MCF 10A (cell line): ENCODE measurements at regions not wholly inside any gene's neighbourhood (a gene's known extent, or its start where the extent isn't known, plus 50 kb on each side); places are given as distances from the start of the nearest gene placed in this dataset.

Experiments
- BruUV-seq: library from RNA; stranded (reverse); fragments of 400-500 nt; replicated peaks from 2 replicates; lab custom pipeline; 2021; lab: Mats Ljungman, UMichigan
- CTCF ChIA-PET: fragments of 300-600 bp; sonication (Branson Sonifier 250); formaldehyde crosslinking; extraction: SDS; loops from one replicate; lab custom pipeline; 2021; ENCODE audit warnings: antibody characterized with exemption, inconsistent platforms; lab: Yijun Ruan, JAX
- POLR2A ChIA-PET: fragments of 300-600, 350-650 bp; sonication (Branson Sonifier 250); formaldehyde crosslinking; extraction: SDS; loops from one replicate; lab custom pipeline; 2020; ENCODE audit warnings: antibody characterized with exemption, inconsistent platforms; lab: Yijun Ruan, JAX
- DNase-seq: peaks from one replicate; pipeline ENCODE4 v3.0.0-alpha.2; 2018; ENCODE audit not compliant: unreplicated experiment
- H3K27ac Mint-ChIP-seq: one replicate; pipeline ENCODE4 v1.8.0; 2022; ENCODE audit warnings: mild to moderate bottlenecking, low read depth, mixed read lengths; ENCODE audit not compliant: unreplicated experiment
- H3K27me3 Mint-ChIP-seq: one replicate; pipeline ENCODE4 v1.8.0; 2022; ENCODE audit warnings: mixed read lengths; ENCODE audit not compliant: insufficient read depth, unreplicated experiment
- H3K36me3 Mint-ChIP-seq: one replicate; pipeline ENCODE4 v1.8.0; 2022; ENCODE audit warnings: mild to moderate bottlenecking, moderate library complexity, mixed read lengths; ENCODE audit not compliant: insufficient read depth, unreplicated experiment
- H3K4me1 Mint-ChIP-seq: one replicate; pipeline ENCODE4 v1.8.0; 2022; ENCODE audit warnings: mixed read lengths; ENCODE audit not compliant: insufficient read depth, unreplicated experiment
- H3K4me3 Mint-ChIP-seq: one replicate; pipeline ENCODE4 v1.8.0; 2022; ENCODE audit warnings: mild to moderate bottlenecking, moderate library complexity, mixed read lengths; ENCODE audit not compliant: unreplicated experiment
- H3K9me3 Mint-ChIP-seq: one replicate; pipeline ENCODE4 v1.8.0; 2022; ENCODE audit warnings: mixed read lengths; ENCODE audit not compliant: unreplicated experiment
- intact Hi-C: fragments of 100-400 bp; cut with micrococcal nuclease; formaldehyde crosslinking; loops from 2 replicates; pipeline ENCODE4 v1.14.1; 2022
- TF ChIP-seq, protein P1 (sequence below): fragments of 200-600 bp; IDR thresholded peaks from one replicate; pipeline ENCODE4 v1.8.0; 2022; ENCODE audit warnings: antibody characterized with exemption, mild to moderate bottlenecking; ENCODE audit not compliant: unreplicated experiment

DNA sequence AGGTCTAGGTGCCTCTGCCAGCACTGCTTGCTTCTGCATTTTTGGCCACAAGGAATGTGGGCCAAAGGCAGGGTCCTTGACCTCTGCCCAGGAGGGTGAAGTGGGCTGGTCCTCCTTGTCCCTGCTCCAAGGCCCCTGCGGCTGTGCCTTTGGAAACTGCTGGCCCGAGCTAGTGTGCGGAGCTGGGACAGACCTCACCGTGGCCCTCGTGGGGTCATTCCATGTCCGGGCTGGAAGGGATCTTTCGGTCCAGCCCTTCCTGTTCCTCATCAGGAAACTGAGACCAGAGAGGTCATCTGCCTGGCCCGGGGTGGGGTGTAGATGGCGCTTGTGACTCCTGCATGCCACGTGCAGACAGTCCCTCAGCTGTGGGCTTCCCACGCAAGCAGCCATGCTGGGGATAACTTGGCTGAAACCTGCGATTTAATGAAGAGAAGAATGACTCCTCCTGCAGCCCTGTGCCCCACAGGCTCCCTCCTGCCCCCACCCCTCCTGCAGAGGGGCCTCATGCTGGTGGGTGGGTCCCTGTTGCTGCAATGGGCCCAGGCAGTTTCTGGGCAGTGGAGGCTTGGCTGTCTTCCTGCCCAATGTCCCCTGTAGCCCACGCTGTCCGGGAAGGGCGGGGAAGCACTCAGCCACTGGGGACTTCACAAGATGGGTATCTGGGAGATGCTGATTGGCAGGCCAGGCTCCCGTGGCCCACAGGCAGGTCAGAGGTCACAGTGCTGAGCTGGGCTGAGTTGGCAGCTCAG is 245.2 kb downstream of the SEC14L1 start:
- H3K4me1 Mint-ChIP-seq: peaks cover 12% of the 10 kb centered on the region
- no TSS peak for BruUV-seq
- POLR2A ChIA-PET: no interaction called here
- no peak for DNase-seq
- H3K36me3 Mint-ChIP-seq: peaks cover 52% of the 10 kb centered on the region
- TF ChIP-seq, protein P1, sequence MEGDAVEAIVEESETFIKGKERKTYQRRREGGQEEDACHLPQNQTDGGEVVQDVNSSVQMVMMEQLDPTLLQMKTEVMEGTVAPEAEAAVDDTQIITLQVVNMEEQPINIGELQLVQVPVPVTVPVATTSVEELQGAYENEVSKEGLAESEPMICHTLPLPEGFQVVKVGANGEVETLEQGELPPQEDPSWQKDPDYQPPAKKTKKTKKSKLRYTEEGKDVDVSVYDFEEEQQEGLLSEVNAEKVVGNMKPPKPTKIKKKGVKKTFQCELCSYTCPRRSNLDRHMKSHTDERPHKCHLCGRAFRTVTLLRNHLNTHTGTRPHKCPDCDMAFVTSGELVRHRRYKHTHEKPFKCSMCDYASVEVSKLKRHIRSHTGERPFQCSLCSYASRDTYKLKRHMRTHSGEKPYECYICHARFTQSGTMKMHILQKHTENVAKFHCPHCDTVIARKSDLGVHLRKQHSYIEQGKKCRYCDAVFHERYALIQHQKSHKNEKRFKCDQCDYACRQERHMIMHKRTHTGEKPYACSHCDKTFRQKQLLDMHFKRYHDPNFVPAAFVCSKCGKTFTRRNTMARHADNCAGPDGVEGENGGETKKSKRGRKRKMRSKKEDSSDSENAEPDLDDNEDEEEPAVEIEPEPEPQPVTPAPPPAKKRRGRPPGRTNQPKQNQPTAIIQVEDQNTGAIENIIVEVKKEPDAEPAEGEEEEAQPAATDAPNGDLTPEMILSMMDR: no peak
- no peak overlapping the region for H3K4me3 Mint-ChIP-seq
- intact Hi-C loops: no loop called here
- no peaks in the 10 kb centered on the region for H3K27me3 Mint-ChIP-seq
- no peaks in the 10 kb centered on the region for H3K9me3 Mint-ChIP-seq
- CTCF ChIA-PET: no interaction called here
- peak overlapping the region; percentile 49 for H3K27ac Mint-ChIP-seq

DNA sequence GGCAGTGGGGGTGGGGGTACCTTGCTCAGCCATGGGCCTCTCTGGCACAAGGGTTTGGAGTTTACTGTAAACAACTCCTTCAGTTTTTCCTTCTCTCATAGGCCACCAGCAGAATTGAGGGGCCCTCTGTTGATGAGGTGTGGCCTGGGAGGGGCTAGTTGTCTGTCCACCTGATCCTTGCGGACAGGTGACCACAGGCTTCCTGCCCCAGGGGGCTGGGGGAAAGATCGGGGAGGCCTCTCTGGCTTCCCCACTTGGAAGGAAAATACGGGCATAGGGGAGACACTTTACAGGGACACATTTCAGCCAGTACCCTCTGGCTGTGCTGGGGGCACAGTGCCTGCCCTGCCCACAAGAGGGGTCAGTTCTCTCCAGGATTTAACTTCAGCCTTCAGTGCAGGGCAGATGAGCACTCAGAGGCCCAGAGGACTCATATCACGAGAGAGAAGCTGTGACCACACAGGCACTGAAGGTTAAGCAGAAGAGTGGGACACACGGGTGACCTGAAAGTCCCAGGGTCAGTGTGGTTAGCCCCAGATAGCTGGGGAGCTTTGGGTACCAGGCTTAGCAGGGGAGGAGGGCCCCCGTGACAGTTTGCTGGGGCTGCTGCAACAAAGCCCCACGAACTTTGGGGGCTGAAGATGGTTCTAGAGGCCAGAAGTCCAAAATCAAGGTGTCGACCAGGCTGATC is 245.9 kb downstream of the SEC14L1 start:
- no peak for DNase-seq
- H3K27me3 Mint-ChIP-seq: no peaks in the 10 kb centered on the region
- BruUV-seq: no TSS peak
- intact Hi-C loops: no loop called here
- H3K4me1 Mint-ChIP-seq: peaks cover 17% of the 10 kb centered on the region
- CTCF ChIA-PET: no interaction called here
- H3K4me3 Mint-ChIP-seq: no peak overlapping the region
- peaks cover 46% of the 10 kb centered on the region for H3K36me3 Mint-ChIP-seq
- TF ChIP-seq, protein P1: no peak
- POLR2A ChIA-PET: no interaction called here
- peak overlapping the region; percentile 49 for H3K27ac Mint-ChIP-seq
- H3K9me3 Mint-ChIP-seq: no peaks in the 10 kb centered on the region

DNA sequence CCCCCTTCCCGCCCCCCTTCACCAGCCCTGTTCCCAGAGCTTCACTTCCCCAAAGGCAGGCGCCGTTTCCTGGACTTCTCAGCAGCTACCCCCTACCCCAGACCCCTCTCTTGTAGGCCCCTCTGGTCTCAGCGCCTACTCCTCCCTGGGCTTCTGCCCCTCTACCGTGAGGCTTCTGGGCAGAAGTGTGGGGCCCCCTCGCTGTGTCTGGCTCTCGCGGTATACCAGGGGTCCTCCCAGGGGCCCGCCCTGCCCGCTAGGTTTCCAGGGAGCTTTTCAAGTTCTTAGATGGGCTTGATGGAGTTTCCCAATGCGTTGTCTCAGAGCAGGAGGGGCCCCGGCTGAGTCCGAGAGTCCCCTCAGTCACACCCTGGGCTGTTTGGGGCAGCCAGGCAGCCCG is 247.1 kb downstream of the SEC14L1 start:
- BruUV-seq: no TSS peak
- H3K27me3 Mint-ChIP-seq: no peaks in the 10 kb centered on the region
- H3K4me1 Mint-ChIP-seq: peaks cover 28% of the 10 kb centered on the region
- no peak overlapping the region for H3K4me3 Mint-ChIP-seq
- intact Hi-C loops: no loop called here
- peaks cover 46% of the 10 kb centered on the region for H3K36me3 Mint-ChIP-seq
- no peaks in the 10 kb centered on the region for H3K9me3 Mint-ChIP-seq
- no peak for DNase-seq
- ChIA-PET POLR2A (no interaction called here), CTCF (interaction anchor here (0.5 kb wide), 1 partner anchor 292 kb away, joined by 3 read pairs; no protein-coding TSS in a partner anchor)
- TF ChIP-seq, protein P1: no peak
- no peak overlapping the region for H3K27ac Mint-ChIP-seq
